HUES64 (cell line): ENCODE measurements at regions not wholly inside any gene's neighbourhood (a gene's known extent, or its start where the extent isn't known, plus 50 kb on each side); places are given as distances from the start of the nearest gene placed in this dataset.

Experiments
- H3K27ac ChIP-seq: 2 replicates; pipeline ENCODE4 v1.7.0; 2013; ENCODE audit warnings: low read depth, low read length, inconsistent platforms
- H3K27me3 ChIP-seq: 2 replicates; pipeline ENCODE4 v1.6.1; 2013; ENCODE audit warnings: mild to moderate bottlenecking, low read length; ENCODE audit not compliant: insufficient read depth
- H3K36me3 ChIP-seq: 2 replicates; pipeline ENCODE4 v1.6.1; 2013; ENCODE audit warnings: mild to moderate bottlenecking, low read length; ENCODE audit not compliant: insufficient read depth
- H3K4me1 ChIP-seq: 2 replicates; pipeline ENCODE4 v1.6.1; 2013; ENCODE audit warnings: mild to moderate bottlenecking, low read length, moderate library complexity; ENCODE audit not compliant: insufficient read depth
- H3K4me3 ChIP-seq: 2 replicates; pipeline ENCODE4 v1.5.1; 2013; ENCODE audit warnings: mild to moderate bottlenecking, low read length, moderate library complexity
- H3K9ac ChIP-seq: 2 replicates; pipeline ENCODE4 v1.6.1; 2013; ENCODE audit warnings: mild to moderate bottlenecking, low read depth, low read length
- H3K9me3 ChIP-seq: 2 replicates; pipeline ENCODE4 v1.6.1; 2013; ENCODE audit warnings: low read depth, low read length; ENCODE audit not compliant: insufficient read depth
- WGBS: fragments of 150-250, 120-280 bp; methylation state at CpG from one replicate; pipeline ENCODE4 v1.1.7; 2013; ENCODE audit warnings: missing lambda C conversion rate; 5-methylcytosine and 5-hydroxymethylcytosine counted together

DNA sequence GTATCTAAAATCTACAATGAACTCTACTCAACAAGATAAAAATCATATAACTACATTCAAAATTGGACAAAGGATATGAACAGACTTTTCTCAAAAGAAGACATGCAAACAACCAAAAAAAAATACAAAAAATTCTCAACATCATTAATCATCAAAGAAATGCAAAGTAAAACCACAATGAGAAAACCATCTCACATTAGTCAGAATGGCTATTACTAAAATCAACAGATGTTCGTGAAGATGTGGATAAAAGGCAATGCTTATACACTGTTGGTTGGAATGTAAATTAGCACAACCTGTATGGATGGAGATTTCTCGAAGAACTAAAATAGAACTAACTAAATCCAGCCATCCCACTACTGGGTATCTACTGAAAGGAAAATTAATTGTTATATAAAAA is 1080.8 kb downstream of the AMY1C start:
- Histone ChIP-seq H3K27me3 (no peaks in the 10 kb centered on the region), H3K27ac (no peak overlapping the region), H3K4me3 (no peak overlapping the region), H3K4me1 (no peaks in the 10 kb centered on the region), H3K9me3 (no peaks in the 10 kb centered on the region), H3K36me3 (no peaks in the 10 kb centered on the region), H3K9ac (no peak overlapping the region)
- no CpG with 5 or more reads among the region's 2 CpGs for WGBS

DNA sequence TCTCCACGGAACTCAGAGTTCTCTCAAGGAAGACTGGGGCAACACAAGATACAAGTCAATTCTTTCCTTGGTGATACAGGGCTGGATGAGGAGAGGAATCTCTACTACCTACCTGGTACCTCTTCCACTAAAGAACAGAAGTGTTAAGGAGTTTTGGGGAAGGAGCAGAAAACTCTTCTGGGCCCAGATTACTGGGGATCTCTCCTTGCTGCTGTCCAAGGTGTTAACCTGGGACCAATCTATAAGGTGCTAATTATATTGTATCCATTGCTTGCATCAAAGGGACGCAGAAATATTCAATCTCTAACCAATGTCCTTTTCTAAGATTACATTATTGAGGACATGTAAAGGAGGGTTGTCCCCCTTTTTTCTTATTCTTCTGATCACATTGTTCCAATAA is 1102.5 kb downstream of the AMY1C start:
- no peaks in the 10 kb centered on the region for H3K4me1 ChIP-seq
- no peak overlapping the region for H3K9ac ChIP-seq
- H3K36me3 ChIP-seq: no peaks in the 10 kb centered on the region
- no peak overlapping the region for H3K27ac ChIP-seq
- no peaks in the 10 kb centered on the region for H3K27me3 ChIP-seq
- no peaks in the 10 kb centered on the region for H3K9me3 ChIP-seq
- H3K4me3 ChIP-seq: no peak overlapping the region
- WGBS: 100% methylated on average over 1 of the region's 2 CpGs

DNA sequence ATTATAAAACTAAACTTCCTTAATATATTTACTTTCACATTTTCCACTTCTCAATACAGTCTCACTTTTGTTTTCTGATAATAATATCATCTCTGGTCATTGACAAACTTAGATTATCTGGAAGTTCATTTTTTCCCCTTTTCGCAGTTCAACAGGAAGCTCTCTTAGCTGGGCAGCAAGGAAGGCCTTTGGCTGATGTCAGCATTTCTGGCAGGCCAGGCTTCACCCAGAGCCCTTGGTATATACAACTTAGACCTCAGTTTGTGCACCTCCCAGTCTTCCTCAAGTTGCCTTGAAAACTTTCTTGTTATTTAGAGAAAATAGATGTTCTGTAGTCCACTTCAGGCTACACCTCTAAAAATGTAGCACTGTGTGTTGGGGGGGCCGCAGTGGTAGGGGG is 1103.6 kb downstream of the AMY1C start:
- Histone ChIP-seq H3K4me1 (no peaks in the 10 kb centered on the region), H3K4me3 (no peak overlapping the region), H3K9ac (no peak overlapping the region), H3K36me3 (no peaks in the 10 kb centered on the region), H3K27ac (no peak overlapping the region), H3K27me3 (no peaks in the 10 kb centered on the region), H3K9me3 (no peaks in the 10 kb centered on the region)
- WGBS: 99% methylated on average over 2 of the region's 2 CpGs

DNA sequence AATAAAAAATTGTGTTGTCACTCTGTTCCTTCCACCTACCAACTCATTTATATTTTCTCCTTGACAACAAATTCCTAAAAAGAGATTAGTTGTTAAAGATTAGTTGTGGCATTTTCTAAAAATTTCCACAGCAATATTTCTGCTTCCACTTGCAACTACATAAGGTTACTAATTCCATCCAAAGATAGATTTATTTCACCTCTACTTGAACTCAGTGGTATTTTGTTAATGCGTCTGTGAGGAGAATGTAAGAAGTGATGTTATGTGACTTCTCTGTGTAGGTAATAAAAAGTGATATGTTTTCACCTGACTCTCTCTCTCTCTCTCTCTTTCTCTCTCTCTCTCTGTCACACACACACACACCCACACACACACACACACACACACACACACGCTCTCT is 1104.8 kb downstream of the AMY1C start:
- Histone ChIP-seq H3K27me3 (no peaks in the 10 kb centered on the region), H3K9ac (no peak overlapping the region), H3K9me3 (no peaks in the 10 kb centered on the region), H3K4me3 (no peak overlapping the region), H3K4me1 (no peaks in the 10 kb centered on the region), H3K36me3 (no peaks in the 10 kb centered on the region), H3K27ac (no peak overlapping the region)
- WGBS: no CpG with 5 or more reads among the region's 2 CpGs

DNA sequence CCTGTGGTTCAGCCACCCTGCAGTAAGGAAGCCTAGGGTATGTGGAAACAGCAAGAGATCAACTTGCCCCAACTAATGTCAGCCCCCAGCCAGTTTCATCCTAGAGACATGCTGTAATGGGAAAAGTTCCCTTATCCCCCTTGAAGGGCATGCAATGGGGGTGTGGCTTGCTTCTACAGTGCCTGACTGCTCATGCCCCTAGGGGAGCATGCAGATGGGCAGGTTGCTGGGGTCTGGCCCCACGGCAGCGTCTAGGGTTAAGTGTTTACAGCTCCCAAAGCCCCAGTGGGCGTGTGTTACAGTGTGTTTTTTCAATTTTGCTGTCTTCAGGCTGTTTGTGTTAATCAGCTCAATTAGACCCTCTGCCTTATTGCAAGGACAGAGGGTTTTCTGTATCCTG is 1105.9 kb downstream of the AMY1C start:
- Histone ChIP-seq H3K27ac (no peak overlapping the region), H3K9me3 (no peaks in the 10 kb centered on the region), H3K36me3 (no peaks in the 10 kb centered on the region), H3K27me3 (no peaks in the 10 kb centered on the region), H3K9ac (no peak overlapping the region), H3K4me3 (no peak overlapping the region), H3K4me1 (no peaks in the 10 kb centered on the region)
- WGBS: 75% methylated on average over 3 of the region's 3 CpGs

DNA sequence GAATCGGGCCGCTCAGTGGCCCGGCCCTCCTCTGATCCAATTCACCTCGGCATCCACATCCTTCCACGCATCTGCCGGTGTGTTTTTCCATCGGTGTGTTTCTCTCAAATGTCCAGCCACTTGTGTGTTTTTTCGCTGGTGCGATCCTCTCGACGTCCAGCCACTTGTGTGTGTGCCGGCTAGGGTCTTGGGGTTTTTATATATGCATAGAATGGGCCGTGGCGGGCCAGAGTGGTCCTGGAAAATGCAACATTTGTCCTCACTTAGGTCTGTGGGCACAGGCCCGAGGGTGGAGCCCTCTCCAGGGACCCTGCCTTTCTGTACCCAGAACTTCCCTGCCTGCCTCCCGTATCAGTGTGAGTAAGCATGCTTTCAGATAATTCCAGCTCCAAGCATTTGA is 1106.4 kb downstream of the AMY1C start:
- Histone ChIP-seq H3K27me3 (no peaks in the 10 kb centered on the region), H3K4me3 (no peak overlapping the region), H3K9ac (no peak overlapping the region), H3K36me3 (no peaks in the 10 kb centered on the region), H3K9me3 (no peaks in the 10 kb centered on the region), H3K4me1 (no peaks in the 10 kb centered on the region), H3K27ac (no peak overlapping the region)
- 97% methylated on average over 16 of the region's 16 CpGs for WGBS

DNA sequence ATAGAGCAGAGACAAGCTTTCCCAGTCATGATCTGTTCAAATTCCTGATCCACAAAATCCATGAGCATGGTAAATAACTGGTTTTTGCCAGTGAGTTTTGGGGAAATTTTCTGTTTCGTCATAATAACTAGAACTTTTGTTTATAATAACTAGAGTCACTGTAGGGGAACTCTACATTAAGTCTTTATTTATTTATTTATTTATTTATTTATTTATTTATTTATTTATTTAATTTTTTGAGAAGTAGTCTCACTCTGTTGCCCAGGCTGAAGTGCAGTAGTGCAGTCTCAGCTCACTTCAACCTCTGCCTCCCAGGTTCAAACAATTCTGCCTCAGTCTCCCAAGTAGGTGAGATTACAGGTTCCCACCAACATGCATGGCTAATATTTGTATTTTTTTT is 1106.8 kb downstream of the AMY1C start:
- H3K27me3 ChIP-seq: no peaks in the 10 kb centered on the region
- no peaks in the 10 kb centered on the region for H3K9me3 ChIP-seq

DNA sequence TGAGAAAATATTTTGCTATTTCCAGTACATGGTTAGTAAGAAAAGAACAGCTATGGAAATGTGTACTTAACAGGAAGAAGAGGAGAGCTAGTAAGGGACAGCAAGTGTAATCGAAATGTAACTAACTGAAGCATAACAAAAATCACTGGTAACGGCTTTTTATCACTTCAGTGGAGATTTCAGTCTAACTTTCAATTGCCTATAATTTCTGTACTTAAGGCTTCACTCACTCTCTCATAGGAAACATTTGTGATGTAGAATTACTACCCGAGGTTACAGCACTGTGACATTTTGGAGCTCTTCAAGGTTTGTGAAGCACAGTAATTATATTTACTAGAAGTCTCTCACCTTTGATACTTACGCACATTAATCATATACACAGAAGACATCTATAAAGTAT is 1119.1 kb downstream of the AMY1C start:
- H3K9me3 ChIP-seq: no peaks in the 10 kb centered on the region
- no peak overlapping the region for H3K4me3 ChIP-seq
- H3K36me3 ChIP-seq: no peaks in the 10 kb centered on the region
- H3K9ac ChIP-seq: no peak overlapping the region
- 98% methylated on average over 3 of the region's 4 CpGs for whole genome bisulfite sequencing
- H3K27ac ChIP-seq: no peak overlapping the region
- no peaks in the 10 kb centered on the region for H3K4me1 ChIP-seq
- no peaks in the 10 kb centered on the region for H3K27me3 ChIP-seq

More for the DNA sequence above, 1106.8 kb downstream of the AMY1C start:
- WGBS: no CpG with 5 or more reads among the region's 1 CpG
- Histone ChIP-seq H3K9ac (no peak overlapping the region), H3K36me3 (no peaks in the 10 kb centered on the region), H3K4me3 (no peak overlapping the region), H3K4me1 (no peaks in the 10 kb centered on the region), H3K27ac (no peak overlapping the region)

DNA sequence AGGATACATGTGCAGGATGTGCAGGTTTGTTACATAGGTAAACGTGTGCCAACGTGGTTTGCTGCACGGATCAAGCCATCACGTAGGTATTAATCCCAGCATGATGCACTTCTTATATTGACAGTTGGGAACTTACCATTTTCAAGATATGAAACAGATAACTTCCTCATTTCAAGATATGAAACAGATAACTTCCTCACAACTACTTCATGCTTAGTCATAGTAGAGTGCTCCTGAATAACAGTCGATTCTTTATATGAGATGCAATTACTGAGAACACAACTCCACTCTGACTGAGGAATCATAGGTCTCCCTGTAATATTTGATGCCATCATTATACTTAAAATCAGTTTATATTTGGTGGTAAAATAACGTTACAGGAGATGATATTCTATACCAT is 1124.3 kb downstream of the AMY1C start:
- WGBS: 98% methylated on average over 5 of the region's 6 CpGs
- H3K27ac ChIP-seq: no peak overlapping the region
- no peaks in the 10 kb centered on the region for H3K4me1 ChIP-seq
- H3K9ac ChIP-seq: no peak overlapping the region
- no peaks in the 10 kb centered on the region for H3K27me3 ChIP-seq
- H3K36me3 ChIP-seq: no peaks in the 10 kb centered on the region
- H3K4me3 ChIP-seq: no peak overlapping the region
- H3K9me3 ChIP-seq: no peaks in the 10 kb centered on the region

DNA sequence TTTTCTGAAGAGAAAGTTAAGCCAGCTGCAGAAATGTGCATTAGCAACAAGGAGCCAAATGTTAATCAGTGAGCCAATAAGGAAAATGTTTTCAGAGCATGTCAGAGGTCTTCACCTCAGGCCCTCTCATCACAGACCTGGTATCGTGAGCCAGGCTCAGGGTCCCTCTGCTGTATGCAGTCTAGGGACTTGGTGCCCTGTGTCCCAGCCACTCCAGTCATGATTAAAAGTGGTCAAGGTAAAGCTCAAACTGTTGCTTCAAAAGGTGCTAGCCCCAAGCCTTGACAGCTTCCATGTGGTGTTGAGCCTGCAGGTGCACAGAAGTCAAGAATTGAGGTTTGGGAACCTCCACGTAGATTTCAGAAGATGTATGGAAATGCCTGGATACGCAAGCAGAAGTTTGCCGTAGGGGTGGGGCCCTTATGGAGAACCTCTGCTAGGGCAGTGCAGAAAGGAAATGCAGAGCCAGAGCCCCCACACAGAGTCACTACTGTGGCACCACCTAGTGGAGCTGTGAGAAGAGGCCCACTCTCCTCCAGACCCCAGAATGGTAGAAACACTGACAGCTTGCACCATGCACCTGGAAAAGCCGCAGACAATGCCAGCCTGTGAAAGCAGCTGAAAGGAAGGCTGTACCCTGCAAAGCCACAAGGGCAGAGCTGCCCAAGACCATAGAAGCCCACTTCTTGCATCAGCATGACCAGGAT is 1128.7 kb downstream of the AMY1C start:
- Histone ChIP-seq H3K36me3 (no peaks in the 10 kb centered on the region), H3K4me1 (no peaks in the 10 kb centered on the region), H3K9me3 (no peaks in the 10 kb centered on the region), H3K27me3 (no peaks in the 10 kb centered on the region), H3K4me3 (no peak overlapping the region), H3K27ac (no peak overlapping the region), H3K9ac (no peak overlapping the region)
- WGBS: 54% methylated on average over 5 of the region's 5 CpGs

DNA sequence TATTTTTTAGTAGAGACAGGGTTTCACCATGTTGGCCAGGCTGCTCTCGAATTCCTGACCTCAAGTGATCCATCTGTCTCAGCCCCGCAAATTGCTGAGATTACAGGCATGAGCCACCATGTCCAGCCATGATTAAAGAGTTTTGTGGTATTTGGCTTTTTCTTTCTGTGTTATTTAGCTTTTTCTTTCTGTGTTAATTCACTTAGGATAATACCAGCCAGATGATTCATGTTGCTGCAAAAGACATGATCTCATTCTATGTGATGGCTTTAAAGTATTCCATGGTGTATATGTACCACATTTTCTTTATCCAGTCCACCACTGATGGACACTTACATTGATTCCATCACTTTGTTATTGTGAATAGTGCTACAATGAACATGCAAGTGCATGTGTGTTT is 1135.2 kb downstream of the AMY1C start:
- no peaks in the 10 kb centered on the region for H3K4me1 ChIP-seq
- no peak overlapping the region for H3K27ac ChIP-seq
- H3K9ac ChIP-seq: no peak overlapping the region
- H3K9me3 ChIP-seq: no peaks in the 10 kb centered on the region
- no peak overlapping the region for H3K4me3 ChIP-seq
- 91% methylated on average over 2 of the region's 2 CpGs for whole genome bisulfite sequencing
- no peaks in the 10 kb centered on the region for H3K36me3 ChIP-seq
- no peaks in the 10 kb centered on the region for H3K27me3 ChIP-seq

DNA sequence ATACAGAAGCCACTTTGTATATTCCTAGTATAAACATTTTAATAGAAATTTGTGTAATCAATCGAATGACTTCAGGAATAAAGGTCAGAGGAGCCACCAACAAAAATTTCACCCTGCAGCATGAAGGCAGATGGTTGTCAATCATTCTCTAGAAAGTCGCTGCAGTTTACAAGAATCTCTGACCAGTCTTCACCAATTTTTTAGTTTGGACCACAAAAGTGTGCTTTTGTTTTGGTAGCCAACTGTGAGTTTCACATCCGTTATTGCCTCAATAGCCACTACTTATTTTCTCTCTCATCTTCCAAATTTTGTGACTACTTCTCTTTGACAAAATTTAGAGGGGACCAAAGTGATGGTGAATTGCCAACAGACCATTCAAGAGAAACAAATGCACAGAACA is 1155.6 kb downstream of the AMY1C start:
- Histone ChIP-seq H3K36me3 (no peaks in the 10 kb centered on the region), H3K27ac (no peak overlapping the region), H3K9me3 (no peaks in the 10 kb centered on the region), H3K27me3 (no peaks in the 10 kb centered on the region), H3K4me3 (no peak overlapping the region), H3K4me1 (no peaks in the 10 kb centered on the region), H3K9ac (no peak overlapping the region)
- 91% methylated on average over 3 of the region's 3 CpGs for WGBS
